Neural crest cell (in vitro differentiated cells): ENCODE measurements at regions not wholly inside any gene's neighbourhood (a gene's known extent, or its start where the extent isn't known, plus 50 kb on each side); places are given as distances from the start of the nearest gene placed in this dataset.

Experiments used
- DNase-seq: peaks from one replicate; pipeline ENCODE4 v3.0.0; 2021; ENCODE audit warnings: low read depth, mixed read lengths, low spot score
- H3K27ac Mint-ChIP-seq: one replicate; pipeline ENCODE4 v1.8.0; 2021; ENCODE audit warnings: mild to moderate bottlenecking, mixed read lengths; ENCODE audit not compliant: unreplicated experiment
- H3K27me3 Mint-ChIP-seq: 2 replicates; pipeline ENCODE4 v1.8.0; 2021; ENCODE audit warnings: low read depth, mild to moderate bottlenecking, mixed read lengths
- H3K36me3 Mint-ChIP-seq: 2 replicates; pipeline ENCODE4 v1.8.0; 2021; ENCODE audit warnings: low read depth, mild to moderate bottlenecking, mixed read lengths
- H3K4me1 Mint-ChIP-seq: 2 replicates; pipeline ENCODE4 v1.8.0; 2021; ENCODE audit warnings: mixed read lengths
- H3K4me3 Mint-ChIP-seq: one replicate; pipeline ENCODE4 v1.8.0; 2021; ENCODE audit warnings: mild to moderate bottlenecking, mixed read lengths
- H3K9me3 Mint-ChIP-seq: 2 replicates; pipeline ENCODE4 v1.8.0; 2021; ENCODE audit warnings: mixed read lengths
- TF ChIP-seq, protein P1 (sequence below): fragments of 200-600 bp; sonication (generic); conservative IDR thresholded peaks from 2 replicates; pipeline ENCODE4 v1.5.0; 2021; ENCODE audit warnings: antibody characterized with exemption, mild to moderate bottlenecking

- no peaks in the 10 kb centered on the region for H3K27me3 Mint-ChIP-seq
- no peak for DNase-seq
- no peaks in the 10 kb centered on the region for H3K36me3 Mint-ChIP-seq
- H3K9me3 Mint-ChIP-seq: no peaks in the 10 kb centered on the region
- H3K4me1 Mint-ChIP-seq: peaks cover 36% of the 10 kb centered on the region
- H3K27ac Mint-ChIP-seq: no peak overlapping the region
- H3K4me3 Mint-ChIP-seq: no peak overlapping the region
- TF ChIP-seq, protein P1, sequence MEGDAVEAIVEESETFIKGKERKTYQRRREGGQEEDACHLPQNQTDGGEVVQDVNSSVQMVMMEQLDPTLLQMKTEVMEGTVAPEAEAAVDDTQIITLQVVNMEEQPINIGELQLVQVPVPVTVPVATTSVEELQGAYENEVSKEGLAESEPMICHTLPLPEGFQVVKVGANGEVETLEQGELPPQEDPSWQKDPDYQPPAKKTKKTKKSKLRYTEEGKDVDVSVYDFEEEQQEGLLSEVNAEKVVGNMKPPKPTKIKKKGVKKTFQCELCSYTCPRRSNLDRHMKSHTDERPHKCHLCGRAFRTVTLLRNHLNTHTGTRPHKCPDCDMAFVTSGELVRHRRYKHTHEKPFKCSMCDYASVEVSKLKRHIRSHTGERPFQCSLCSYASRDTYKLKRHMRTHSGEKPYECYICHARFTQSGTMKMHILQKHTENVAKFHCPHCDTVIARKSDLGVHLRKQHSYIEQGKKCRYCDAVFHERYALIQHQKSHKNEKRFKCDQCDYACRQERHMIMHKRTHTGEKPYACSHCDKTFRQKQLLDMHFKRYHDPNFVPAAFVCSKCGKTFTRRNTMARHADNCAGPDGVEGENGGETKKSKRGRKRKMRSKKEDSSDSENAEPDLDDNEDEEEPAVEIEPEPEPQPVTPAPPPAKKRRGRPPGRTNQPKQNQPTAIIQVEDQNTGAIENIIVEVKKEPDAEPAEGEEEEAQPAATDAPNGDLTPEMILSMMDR: no peak
Measured at GRCh38 chr7:25666671-25667060, 438.4 kb upstream of the NPVF start.

DNA sequence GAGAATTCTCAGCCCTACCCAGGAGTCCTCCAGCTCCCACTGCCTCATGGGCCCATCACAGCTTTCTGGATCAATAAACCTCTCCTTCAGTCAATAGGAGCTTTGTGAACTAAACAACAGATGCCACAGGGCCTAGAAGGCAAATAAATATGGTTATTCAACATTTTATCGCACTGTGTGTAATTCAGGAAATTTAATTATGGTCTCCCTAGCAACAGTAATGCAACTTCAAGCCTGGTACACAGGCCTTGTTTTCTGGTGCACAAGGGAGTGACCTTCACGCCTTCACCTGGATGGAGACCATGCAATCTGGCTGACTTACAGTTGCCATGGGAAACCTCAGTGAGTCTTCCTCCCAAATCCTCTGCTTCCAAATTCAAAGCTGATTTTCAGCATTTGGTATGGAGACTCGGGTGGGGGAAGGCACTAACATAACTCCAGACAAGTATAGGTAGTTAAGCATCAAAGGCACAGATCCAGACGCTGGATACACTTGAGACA, 441.0 kb upstream of the NPVF start:
- H3K4me3 Mint-ChIP-seq: no peak overlapping the region
- no peak for DNase-seq
- H3K9me3 Mint-ChIP-seq: no peaks in the 10 kb centered on the region
- no peaks in the 10 kb centered on the region for H3K27me3 Mint-ChIP-seq
- peaks cover 51% of the 10 kb centered on the region for H3K4me1 Mint-ChIP-seq
- TF ChIP-seq, protein P1: no peak
- no peaks in the 10 kb centered on the region for H3K36me3 Mint-ChIP-seq
- H3K27ac Mint-ChIP-seq: no peak overlapping the region

DNA sequence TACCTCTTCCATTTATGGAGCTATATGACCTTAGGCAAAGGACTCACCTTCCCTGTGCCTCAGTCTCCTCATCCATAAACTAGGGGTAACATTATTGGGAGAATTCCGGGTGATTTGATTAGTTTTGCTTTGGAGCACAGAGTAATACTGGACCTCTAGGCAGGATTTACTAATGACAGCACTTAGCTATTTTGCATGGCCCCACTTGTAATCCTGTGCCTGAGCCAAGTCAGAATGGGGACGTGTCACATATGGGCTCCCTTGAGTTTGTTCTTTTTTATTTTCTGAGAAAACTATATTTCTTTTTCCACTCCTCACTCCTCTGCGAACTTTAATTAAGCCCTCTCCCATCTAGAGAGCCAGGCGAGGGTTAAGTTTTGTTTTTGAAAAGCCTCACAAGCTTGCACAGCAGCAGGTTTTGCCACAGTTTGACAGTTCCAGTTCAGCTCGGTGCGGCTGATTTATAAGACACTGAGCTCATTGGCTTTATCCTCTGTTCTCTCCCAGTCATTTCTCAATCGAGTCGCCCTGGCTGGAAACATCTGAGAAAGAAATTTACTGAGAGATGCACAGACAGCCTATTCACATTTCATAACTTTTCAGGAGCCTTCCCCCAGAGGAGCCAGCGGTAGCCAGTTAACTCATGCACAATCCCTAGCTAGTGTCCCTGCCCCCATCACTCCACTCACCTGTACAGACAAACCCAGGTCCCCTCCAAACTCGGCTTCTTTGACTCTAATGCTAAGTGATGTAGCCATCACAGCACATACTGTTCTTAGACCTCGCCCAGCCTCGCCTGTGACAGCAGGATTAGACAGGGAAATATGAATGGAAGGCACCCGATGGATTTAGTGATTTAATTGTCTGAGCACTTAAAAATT, 441.9 kb upstream of the NPVF start:
- no peaks in the 10 kb centered on the region for H3K9me3 Mint-ChIP-seq
- H3K36me3 Mint-ChIP-seq: no peaks in the 10 kb centered on the region
- H3K4me3 Mint-ChIP-seq: no peak overlapping the region
- no peaks in the 10 kb centered on the region for H3K27me3 Mint-ChIP-seq
- TF ChIP-seq, protein P1: no peak
- no peak for DNase-seq
- no peak overlapping the region for H3K27ac Mint-ChIP-seq
- H3K4me1 Mint-ChIP-seq: peaks cover 59% of the 10 kb centered on the region

GRCh38 chr7:25671111-25671510, 442.8 kb upstream of the NPVF start:
- no peak overlapping the region for H3K4me3 Mint-ChIP-seq
- no peaks in the 10 kb centered on the region for H3K9me3 Mint-ChIP-seq
- TF ChIP-seq, protein P1: no peak
- no peaks in the 10 kb centered on the region for H3K27me3 Mint-ChIP-seq
- no peak for DNase-seq
- no peak overlapping the region for H3K27ac Mint-ChIP-seq
- H3K4me1 Mint-ChIP-seq: peaks cover 65% of the 10 kb centered on the region
- no peaks in the 10 kb centered on the region for H3K36me3 Mint-ChIP-seq

- Mint-ChIP-seq H3K36me3 (no peaks in the 10 kb centered on the region), H3K27ac (no peak overlapping the region), H3K4me1 (peaks cover 78% of the 10 kb centered on the region), H3K27me3 (no peaks in the 10 kb centered on the region), H3K9me3 (no peaks in the 10 kb centered on the region), H3K4me3 (no peak overlapping the region)
- DNase-seq: no peak
- TF ChIP-seq, protein P1: peak; percentile 14
Measured at GRCh38 chr7:25672496-25672895, 444.2 kb upstream of the NPVF start.
